Body of pancreas (tissue), 4 donors: ENCODE measurements at regions not wholly inside any gene's neighbourhood (a gene's known extent, or its start where the extent isn't known, plus 50 kb on each side); places are given as distances from the start of the nearest gene placed in this dataset.

Experiments used
- ATAC-seq: fragments of 150-250 bp; one replicate; pipeline ENCODE4 v1.9.1; 2016
- DNase-seq, 4 donors: peaks; one replicate each; pipeline ENCODE4 v3.0.0-alpha.2; 2019
- H3K27ac ChIP-seq, 4 donors: fragments of 200-600 bp; sonication (generic); 1 replicate in 3 of 4; 2 replicates in 1 of 4; pipeline versions ENCODE4 v1.5.1 to v1.6.1; 2016 to 2019; ENCODE audit warnings: mild to moderate bottlenecking in 1 of 4, mixed read lengths in 1 of 4, moderate library complexity in 1 of 4
- H3K27me3 ChIP-seq, 2 donors: fragments of 200-600 bp; sonication (generic); one replicate each; pipeline ENCODE4 v1.6.0; 2016; ENCODE audit warnings: mild to moderate bottlenecking in 1 of 2
- H3K36me3 ChIP-seq, 2 donors: fragments of 200-600 bp; sonication (generic); replicated peaks in 1 of 2; 2 replicates each; pipeline ENCODE4 v1.5.1; 2016; ENCODE audit warnings: low read depth in 2 of 2; ENCODE audit not compliant: insufficient read depth in 1 of 2
- H3K4me1 ChIP-seq: fragments of 200-600 bp; sonication (generic); one replicate; pipeline ENCODE4 v1.6.0; 2016
- H3K4me3 ChIP-seq, 2 donors: fragments of 200-600 bp; sonication (generic); 1 replicate in 1 of 2; 2 replicates in 1 of 2; pipeline ENCODE4 v1.5.1; 2016 to 2019
- H3K9me3 ChIP-seq, 3 donors: fragments of 200-600 bp; sonication (generic); 1 replicate in 2 of 3; 2 replicates in 1 of 3; pipeline ENCODE4 v1.5.1; 2016
- POLR2A ChIP-seq, 3 donors: fragments of 450-650 bp; IDR thresholded peaks; one replicate each; pipeline ENCODE4 v1.6.1; 2016; ENCODE audit warnings: antibody characterized with exemption in 3 of 3, mild to moderate bottlenecking in 2 of 3
- WGBS, 2 donors: methylation state at CpG; one replicate each; pipeline ENCODE4 v1.1.5; 2017; 5-methylcytosine and 5-hydroxymethylcytosine counted together
- intact Hi-C: fragments of 100-400 bp; cut with DNase I; formaldehyde crosslinking; loops from one replicate; pipeline ENCODE4 v1.15.1; 2023
- TF ChIP-seq, protein P1 (sequence below), 7 experiments: fragments of 450-650 bp in 4 of 7; fragments of 200-600 bp in 3 of 7; sonication (generic) in 3 of 7; IDR thresholded peaks; one replicate each; pipeline ENCODE4 v1.5.1; 2016 to 2019; ENCODE audit warnings: antibody characterized with exemption in 7 of 7

DNA sequence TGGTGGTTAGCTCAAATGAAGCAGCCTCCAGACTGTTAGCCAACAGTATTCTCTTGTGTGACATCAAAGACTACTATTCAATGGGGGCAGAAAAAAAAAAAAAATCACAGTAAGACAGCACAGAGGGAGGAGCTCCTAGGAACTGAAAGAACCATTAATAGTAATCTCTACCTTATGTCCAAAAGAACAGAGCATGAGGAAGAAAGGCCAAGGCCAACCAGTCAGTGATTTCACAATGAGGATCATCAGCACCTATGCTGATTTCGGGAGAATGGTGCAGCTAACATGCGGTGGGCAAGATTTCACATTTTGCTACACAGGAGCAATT, 66.3 kb upstream of the SOX5 start:
- Histone ChIP-seq H3K36me3 (no peaks in the 10 kb centered on the region), H3K27me3 (no peaks in the 10 kb centered on the region), H3K4me3 (no peak overlapping the region), H3K9me3 (no peaks in the 10 kb centered on the region), H3K4me1 (no peaks in the 10 kb centered on the region), H3K27ac (no peak overlapping the region)
- ATAC-seq (no peak), DNase-seq (no peak)
- no peak for TF ChIP-seq POLR2A (IDR thresholded peaks at IDR 0.05)
- TF ChIP-seq, protein P1, sequence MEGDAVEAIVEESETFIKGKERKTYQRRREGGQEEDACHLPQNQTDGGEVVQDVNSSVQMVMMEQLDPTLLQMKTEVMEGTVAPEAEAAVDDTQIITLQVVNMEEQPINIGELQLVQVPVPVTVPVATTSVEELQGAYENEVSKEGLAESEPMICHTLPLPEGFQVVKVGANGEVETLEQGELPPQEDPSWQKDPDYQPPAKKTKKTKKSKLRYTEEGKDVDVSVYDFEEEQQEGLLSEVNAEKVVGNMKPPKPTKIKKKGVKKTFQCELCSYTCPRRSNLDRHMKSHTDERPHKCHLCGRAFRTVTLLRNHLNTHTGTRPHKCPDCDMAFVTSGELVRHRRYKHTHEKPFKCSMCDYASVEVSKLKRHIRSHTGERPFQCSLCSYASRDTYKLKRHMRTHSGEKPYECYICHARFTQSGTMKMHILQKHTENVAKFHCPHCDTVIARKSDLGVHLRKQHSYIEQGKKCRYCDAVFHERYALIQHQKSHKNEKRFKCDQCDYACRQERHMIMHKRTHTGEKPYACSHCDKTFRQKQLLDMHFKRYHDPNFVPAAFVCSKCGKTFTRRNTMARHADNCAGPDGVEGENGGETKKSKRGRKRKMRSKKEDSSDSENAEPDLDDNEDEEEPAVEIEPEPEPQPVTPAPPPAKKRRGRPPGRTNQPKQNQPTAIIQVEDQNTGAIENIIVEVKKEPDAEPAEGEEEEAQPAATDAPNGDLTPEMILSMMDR (IDR thresholded peaks at IDR 0.05), result no peak
- intact Hi-C loops, result no loop called here
- 83 to 90% methylated on average over 2 of the region's 2 CpGs for WGBS, 2 donors

DNA sequence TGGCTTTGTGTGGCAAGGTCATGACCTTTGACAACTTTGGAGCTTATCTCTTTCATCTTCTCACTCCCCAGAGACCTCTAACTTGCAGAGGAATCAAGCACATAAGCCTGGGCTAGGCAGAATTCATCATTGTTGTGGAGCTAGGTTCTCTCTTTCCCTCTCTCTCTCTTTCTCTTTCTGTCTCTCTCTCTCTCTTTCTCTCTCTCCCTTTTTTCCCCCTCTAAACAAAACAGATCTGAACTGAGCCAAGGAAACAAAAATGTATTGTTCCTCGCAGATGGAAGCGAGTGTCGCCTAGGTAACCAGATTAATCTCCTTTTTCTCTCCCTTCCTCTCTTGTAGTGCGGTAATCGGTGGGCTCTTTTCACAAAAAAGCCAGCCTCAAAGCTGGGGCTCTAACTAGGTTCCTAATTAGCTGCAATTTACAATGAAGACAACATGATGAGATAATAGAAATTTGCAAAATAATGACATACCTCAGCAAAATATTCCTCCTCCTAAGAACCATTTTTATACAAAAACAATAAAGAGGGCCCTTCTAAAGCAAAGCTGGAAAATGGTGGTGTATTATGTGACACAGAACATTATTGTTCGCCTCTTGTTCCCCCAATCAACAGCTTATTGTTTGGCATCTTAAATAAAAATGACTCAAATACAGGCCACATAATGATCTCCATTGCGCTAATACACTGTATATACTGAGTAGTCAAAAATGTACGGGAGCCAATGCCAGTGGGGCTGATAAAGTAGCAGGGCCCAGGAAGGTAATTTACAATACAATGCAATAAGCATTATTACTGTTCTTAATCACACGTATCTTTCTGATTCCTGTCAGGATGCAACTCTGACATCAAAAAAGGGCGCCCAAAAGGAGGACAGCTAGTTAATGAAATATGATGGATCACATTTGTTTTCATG, 65.7 kb upstream of the SOX5 start:
- DNase-seq, result no peak
- no peak for TF ChIP-seq POLR2A (IDR thresholded peaks at IDR 0.05)
- TF ChIP-seq, protein P1 (IDR thresholded peaks at IDR 0.05), result no peak
- 58 to 73% methylated on average over 10 of the region's 10 CpGs for WGBS, 2 donors

DNA sequence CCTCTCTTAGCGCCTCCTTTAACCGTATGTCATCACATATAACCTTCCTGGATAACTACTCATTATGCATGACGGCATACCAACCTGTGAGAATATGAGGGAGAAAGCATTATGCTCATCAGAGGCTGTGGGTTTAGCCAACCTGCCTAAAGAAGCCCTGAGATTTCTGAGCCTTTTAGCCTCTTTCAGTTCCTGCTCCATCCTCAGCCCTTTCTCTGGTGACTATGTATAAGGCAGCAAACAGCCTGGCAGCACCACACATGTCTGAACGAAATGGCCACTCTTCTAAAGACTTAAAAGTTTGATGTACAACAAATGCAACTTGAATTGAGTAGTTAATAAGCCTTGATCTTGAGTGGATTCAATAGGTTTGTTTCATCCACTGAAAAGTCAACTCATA, 64.8 kb upstream of the SOX5 start:
- Histone ChIP-seq H3K4me3 (no peak overlapping the region), H3K27ac (no peak overlapping the region), H3K36me3 (no peaks in the 10 kb centered on the region), H3K9me3 (no peaks in the 10 kb centered on the region), H3K27me3 (no peaks in the 10 kb centered on the region), H3K4me1 (no peaks in the 10 kb centered on the region)
- intact Hi-C loops, result no loop called here
- DNase-seq (no peak), ATAC-seq (no peak)
- TF ChIP-seq POLR2A (IDR thresholded peaks at IDR 0.05), result no peak
- TF ChIP-seq, protein P1 (IDR thresholded peaks at IDR 0.05), result no peak
- WGBS, 2 donors, result 65 to 71% methylated on average over 4 of the region's 4 CpGs

More for the DNA sequence above, 65.7 kb upstream of the SOX5 start:
- H3K27ac ChIP-seq, result no peak overlapping the region
- no peaks in the 10 kb centered on the region for H3K36me3 ChIP-seq
- no peak for ATAC-seq
- no peak overlapping the region for H3K4me3 ChIP-seq
- H3K9me3 ChIP-seq, result no peaks in the 10 kb centered on the region
- H3K4me1 ChIP-seq, result no peaks in the 10 kb centered on the region
- H3K27me3 ChIP-seq, result no peaks in the 10 kb centered on the region
- intact Hi-C loops, result no loop called here

DNA sequence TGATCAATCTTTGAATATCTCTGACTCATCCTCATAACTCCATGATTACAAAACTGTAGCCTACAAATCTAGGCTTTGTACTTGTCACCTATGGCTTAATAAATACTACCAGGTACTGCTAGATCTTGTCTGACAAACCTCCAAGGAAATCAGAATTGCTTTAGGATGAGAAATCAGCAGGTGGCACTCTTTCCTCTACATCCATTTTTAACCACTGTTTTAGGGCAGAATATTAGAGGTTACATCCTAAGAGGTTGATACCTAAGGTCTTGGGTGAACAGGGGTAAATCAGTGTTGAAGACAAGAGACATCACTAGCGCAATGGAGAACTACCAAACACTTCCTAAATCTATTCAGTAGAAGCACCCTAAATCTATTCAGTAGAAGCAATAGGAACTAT, 63.1 kb upstream of the SOX5 start:
- Histone ChIP-seq H3K4me1 (no peaks in the 10 kb centered on the region), H3K36me3 (no peaks in the 10 kb centered on the region), H3K9me3 (no peaks in the 10 kb centered on the region), H3K4me3 (no peak overlapping the region), H3K27ac (no peak overlapping the region), H3K27me3 (no peaks in the 10 kb centered on the region)
- DNase-seq (no peak), ATAC-seq (no peak)
- intact Hi-C loops, result no loop called here
- WGBS, 2 donors, result 78 to 94% methylated on average over 1 of the region's 1 CpG
- TF ChIP-seq POLR2A (IDR thresholded peaks at IDR 0.05), result no peak
- TF ChIP-seq, protein P1 (IDR thresholded peaks at IDR 0.05), result no peak
